ENCODE measurements at regions not wholly inside any gene's neighbourhood (a gene's known extent, or its start where the extent isn't known, plus 50 kb on each side); places are given as distances from the start of the nearest gene placed in this dataset. TPM values are rescaled to one million over a fixed set of nuclear protein-coding genes. Genes with fewer than 3 reads are reported as not detected.

DNA sequence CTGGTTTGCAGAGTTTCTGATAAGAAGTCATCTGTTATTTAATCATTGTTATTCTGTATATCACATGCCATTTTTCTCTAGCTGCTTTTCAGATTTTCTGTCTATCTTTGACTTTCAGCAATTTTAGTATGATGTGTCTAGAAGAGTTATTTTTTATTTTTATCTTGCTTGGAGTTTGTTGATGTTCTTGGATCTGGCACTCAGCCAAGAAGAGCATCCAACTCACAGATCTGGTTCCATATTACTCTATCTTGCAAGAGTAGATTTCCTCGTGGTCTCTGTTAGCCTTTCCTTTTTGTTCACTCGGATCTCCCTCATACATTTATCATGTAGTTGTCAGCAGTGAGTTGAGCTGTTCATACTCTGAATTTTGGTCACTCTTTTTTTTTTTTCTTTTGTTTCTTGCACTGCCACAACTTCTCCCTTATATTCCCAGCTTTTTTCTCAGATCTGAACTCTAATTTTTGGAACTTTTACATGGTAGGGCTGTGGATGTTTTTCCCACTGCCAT, 54.8 kb upstream of the CALCR start:
- Histone ChIP-seq H3K4me3 (ENCODE audit: low read depth in 2 of 2, low read length in 2 of 2) (no peak overlapping the region), H3K9me3 (ENCODE audit: control insufficient read depth, insufficient read depth, low read depth, low read length) (no peaks in the 10 kb centered on the region), H3K27me3 (ENCODE audit: control insufficient read depth, insufficient read depth, low read length) (no peaks in the 10 kb centered on the region), H3K27ac (ENCODE audit: low read length) (no peak overlapping the region), H3K4me1 (ENCODE audit: control insufficient read depth, insufficient read depth, low read length) (no peaks in the 10 kb centered on the region), H3K36me3 (ENCODE audit: control insufficient read depth, insufficient read depth, low read length) (no peaks in the 10 kb centered on the region)
- DNase-seq (ENCODE audit: low read depth, low spot score), result no peak
- TF ChIP-seq REST (IDR thresholded peaks at IDR 0.05; ENCODE audit: insufficient read depth in 1 of 2, low read depth in 2 of 2, low read length in 1 of 2), result no peak
- TF ChIP-seq TCF7L2 (IDR thresholded peaks at IDR 0.05; ENCODE audit: low read depth, low read length), result no peak
- TF ChIP-seq, protein P1, sequence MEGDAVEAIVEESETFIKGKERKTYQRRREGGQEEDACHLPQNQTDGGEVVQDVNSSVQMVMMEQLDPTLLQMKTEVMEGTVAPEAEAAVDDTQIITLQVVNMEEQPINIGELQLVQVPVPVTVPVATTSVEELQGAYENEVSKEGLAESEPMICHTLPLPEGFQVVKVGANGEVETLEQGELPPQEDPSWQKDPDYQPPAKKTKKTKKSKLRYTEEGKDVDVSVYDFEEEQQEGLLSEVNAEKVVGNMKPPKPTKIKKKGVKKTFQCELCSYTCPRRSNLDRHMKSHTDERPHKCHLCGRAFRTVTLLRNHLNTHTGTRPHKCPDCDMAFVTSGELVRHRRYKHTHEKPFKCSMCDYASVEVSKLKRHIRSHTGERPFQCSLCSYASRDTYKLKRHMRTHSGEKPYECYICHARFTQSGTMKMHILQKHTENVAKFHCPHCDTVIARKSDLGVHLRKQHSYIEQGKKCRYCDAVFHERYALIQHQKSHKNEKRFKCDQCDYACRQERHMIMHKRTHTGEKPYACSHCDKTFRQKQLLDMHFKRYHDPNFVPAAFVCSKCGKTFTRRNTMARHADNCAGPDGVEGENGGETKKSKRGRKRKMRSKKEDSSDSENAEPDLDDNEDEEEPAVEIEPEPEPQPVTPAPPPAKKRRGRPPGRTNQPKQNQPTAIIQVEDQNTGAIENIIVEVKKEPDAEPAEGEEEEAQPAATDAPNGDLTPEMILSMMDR (IDR thresholded peaks at IDR 0.05), result no peak
- in situ Hi-C loops (cut with HindIII; ENCODE audit: low pct_unique_long_range_greater_than_20kb, low sequenced_read_pairs) (no loop called here), intact Hi-C loops (cut with micrococcal nuclease; ENCODE audit: unreplicated experiment) (no loop called here)
- CTCF ChIA-PET, result no interaction called here
- no peak for ATAC-seq
- no TSS peak for BruUV-seq (replicated peaks)
- POLR2A ChIA-PET, result no interaction called here

- BruUV-seq (replicated peaks), result no TSS peak
- ATAC-seq, result no peak
Measured at GRCh38 chr7:93626869-93627268, 52.3 kb upstream of the CALCR start.

More at GRCh38 chr7:93626869-93627268, 52.3 kb upstream of the CALCR start:
- DNase-seq (ENCODE audit: low read depth, low spot score), result no peak
- Histone ChIP-seq H3K4me1 (ENCODE audit: control insufficient read depth, insufficient read depth, low read length) (no peaks in the 10 kb centered on the region), H3K36me3 (ENCODE audit: control insufficient read depth, insufficient read depth, low read length) (no peaks in the 10 kb centered on the region), H3K27ac (ENCODE audit: low read length) (no peak overlapping the region), H3K9me3 (ENCODE audit: control insufficient read depth, insufficient read depth, low read depth, low read length) (no peaks in the 10 kb centered on the region), H3K4me3 (ENCODE audit: low read depth in 2 of 2, low read length in 2 of 2) (no peak overlapping the region), H3K27me3 (ENCODE audit: control insufficient read depth, insufficient read depth, low read length) (no peaks in the 10 kb centered on the region)
- intact Hi-C loops (cut with micrococcal nuclease; ENCODE audit: unreplicated experiment) (no loop called here), in situ Hi-C loops (cut with HindIII; ENCODE audit: low pct_unique_long_range_greater_than_20kb, low sequenced_read_pairs) (no loop called here)
- ChIA-PET CTCF (interaction anchor here (0.6 kb wide), 1 partner anchor 351 kb away, joined by 3 read pairs; no protein-coding TSS in a partner anchor), POLR2A (no interaction called here)
- TF ChIP-seq TCF7L2 (IDR thresholded peaks at IDR 0.05; ENCODE audit: low read depth, low read length) (no peak), REST (IDR thresholded peaks at IDR 0.05; ENCODE audit: insufficient read depth in 1 of 2, low read depth in 2 of 2, low read length in 1 of 2) (no peak), SIN3A (IDR thresholded peaks at IDR 0.05; ENCODE audit: borderline replicate concordance, insufficient read depth, low read depth, low read length) (no peak), POLR2AphosphoS5 (IDR thresholded peaks at IDR 0.05; ENCODE audit: low read depth, low read length) (no peak)
- TF ChIP-seq, protein P1 (IDR thresholded peaks at IDR 0.05), result no peak

Small RNA genes lying in the stretch of these regions (microRNA-seq; reads per million reads assigned to microRNA genes)
- gene MIR4652 (ENCODE audit: unreplicated experiment), result not detected
